ENCODE measurements at regions not wholly inside any gene's neighbourhood (a gene's known extent, or its start where the extent isn't known, plus 50 kb on each side); places are given as distances from the start of the nearest gene placed in this dataset.

GRCh38 chr1:201596101-201596868 lies 57.4 kb downstream of the NAV1 start:
- no peak overlapping the region; the same call in 1 of the 2 replicates for H3K27ac ChIP-seq

GRCh38 chr1:201597551-201598230 lies 58.8 kb downstream of the NAV1 start:
- peak overlapping the region; percentile 78 for H3K27ac ChIP-seq
- TF ChIP-seq ZFX (IDR thresholded peaks at IDR 0.05) (no peak), CTCF (conservative IDR thresholded peaks at IDR 0.05) (no peak)

More at GRCh38 chr1:201596101-201596868, 57.4 kb downstream of the NAV1 start:
- no peak for TF ChIP-seq ZFX (IDR thresholded peaks at IDR 0.05)
- TF ChIP-seq CTCF (conservative IDR thresholded peaks at IDR 0.05): no peak

GRCh38 chr1:201598396-201598795 lies 59.5 kb downstream of the NAV1 start:
- peak overlapping the region; percentile 78 for H3K27ac ChIP-seq
- TF ChIP-seq CTCF (conservative IDR thresholded peaks at IDR 0.05): no peak
- TF ChIP-seq ZFX (IDR thresholded peaks at IDR 0.05): no peak

GRCh38 chr1:201598973-201599372 lies 60.0 kb downstream of the NAV1 start:
- TF ChIP-seq ZFX (IDR thresholded peaks at IDR 0.05) (no peak), CTCF (conservative IDR thresholded peaks at IDR 0.05) (no peak)
- H3K27ac ChIP-seq: peak overlapping the region; percentile 78

- H3K27ac ChIP-seq: peak overlapping the region; percentile 78
Measured at GRCh38 chr1:201599548-201599947, 60.6 kb downstream of the NAV1 start.

GRCh38 chr1:201602413-201603265 lies 63.7 kb downstream of the NAV1 start:
- no peak overlapping the region; the same call in 1 of the 2 replicates for H3K27ac ChIP-seq

More at GRCh38 chr1:201599548-201599947, 60.6 kb downstream of the NAV1 start:
- no peak for TF ChIP-seq ZFX (IDR thresholded peaks at IDR 0.05)
- TF ChIP-seq CTCF (conservative IDR thresholded peaks at IDR 0.05): no peak

More at GRCh38 chr1:201602413-201603265, 63.7 kb downstream of the NAV1 start:
- TF ChIP-seq ZFX (IDR thresholded peaks at IDR 0.05) (no peak), CTCF (conservative IDR thresholded peaks at IDR 0.05) (no peak)

Measured in C4-2B (cell line).